ENCODE measurements at regions not wholly inside any gene's neighbourhood (a gene's known extent, or its start where the extent isn't known, plus 50 kb on each side); places are given as distances from the start of the nearest gene placed in this dataset.

GRCh38 chr10:25076506-25077177 lies 60.2 kb downstream of the THNSL1 start:
- no peak for TF ChIP-seq CTCF (IDR thresholded peaks at IDR 0.05)
- no peak for TF ChIP-seq POLR2A (IDR thresholded peaks at IDR 0.05)
